NCI-H748 (cell line): ENCODE measurements at regions not wholly inside any gene's neighbourhood (a gene's known extent, or its start where the extent isn't known, plus 50 kb on each side); places are given as distances from the start of the nearest gene placed in this dataset.

Source experiments
- DNase-seq: peaks from one replicate; lab custom pipeline; 2025; ENCODE audit not compliant: unreplicated experiment; lab: John Stamatoyannopoulos, UW

DNA sequence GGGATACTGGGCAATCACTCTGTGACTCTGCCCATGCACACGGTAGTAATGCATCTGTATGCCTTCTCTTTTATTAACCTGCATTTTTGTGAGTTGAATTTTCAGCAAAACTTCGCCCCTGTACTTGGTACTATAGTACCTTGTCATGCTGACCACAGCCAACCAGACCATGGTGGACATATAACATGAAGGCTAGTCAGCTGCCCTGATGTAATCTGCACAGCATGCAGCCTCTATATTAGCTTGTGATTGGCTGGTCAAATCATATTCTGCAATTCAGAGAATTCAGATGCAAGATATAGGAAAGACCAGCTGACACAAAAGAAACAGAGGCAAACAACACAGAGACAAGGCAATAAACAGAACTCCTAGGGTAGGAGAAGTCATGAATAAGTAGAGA, 200.9 kb upstream of the JARID2 start:
- DNase-seq, result no peak

DNA sequence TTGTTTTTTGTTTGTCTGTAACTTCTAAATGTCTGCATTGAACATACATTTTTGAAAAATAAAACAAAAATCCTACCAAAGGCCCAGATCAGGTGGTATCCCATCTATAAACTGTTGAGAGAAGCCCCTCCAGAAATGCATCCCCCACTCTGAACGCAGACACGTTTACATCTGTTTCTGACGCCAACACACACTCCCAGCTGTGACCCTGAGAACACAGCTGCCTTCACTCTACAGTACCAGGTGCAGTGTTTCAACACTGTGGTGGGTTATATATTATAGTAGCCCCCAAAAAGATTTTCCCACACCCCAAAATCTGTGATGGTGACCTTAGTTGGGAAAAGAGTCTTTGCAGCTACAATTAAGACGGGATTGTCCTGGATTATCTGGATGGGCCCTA, 199.1 kb upstream of the JARID2 start:
- no peak for DNase-seq

DNA sequence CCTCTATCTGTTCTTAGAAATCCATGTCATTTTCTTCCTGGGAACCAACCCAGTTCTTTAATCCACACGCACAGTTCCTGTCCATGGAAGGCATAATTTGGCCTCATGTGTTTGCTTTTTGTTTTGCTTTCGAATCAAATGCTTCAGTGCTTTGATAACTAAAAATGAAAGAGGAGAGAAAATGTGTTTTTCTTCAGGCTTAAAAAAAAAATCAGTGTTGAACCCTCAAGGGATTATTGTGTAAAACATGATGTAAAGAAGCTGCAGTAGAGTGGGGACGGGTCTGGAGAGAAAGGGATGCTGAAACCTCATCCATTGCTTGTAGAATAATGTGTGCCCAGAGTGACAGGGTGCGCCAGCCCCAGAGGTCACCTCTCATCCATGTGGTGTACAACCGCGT, 197.5 kb upstream of the JARID2 start:
- no peak for DNase-seq

DNA sequence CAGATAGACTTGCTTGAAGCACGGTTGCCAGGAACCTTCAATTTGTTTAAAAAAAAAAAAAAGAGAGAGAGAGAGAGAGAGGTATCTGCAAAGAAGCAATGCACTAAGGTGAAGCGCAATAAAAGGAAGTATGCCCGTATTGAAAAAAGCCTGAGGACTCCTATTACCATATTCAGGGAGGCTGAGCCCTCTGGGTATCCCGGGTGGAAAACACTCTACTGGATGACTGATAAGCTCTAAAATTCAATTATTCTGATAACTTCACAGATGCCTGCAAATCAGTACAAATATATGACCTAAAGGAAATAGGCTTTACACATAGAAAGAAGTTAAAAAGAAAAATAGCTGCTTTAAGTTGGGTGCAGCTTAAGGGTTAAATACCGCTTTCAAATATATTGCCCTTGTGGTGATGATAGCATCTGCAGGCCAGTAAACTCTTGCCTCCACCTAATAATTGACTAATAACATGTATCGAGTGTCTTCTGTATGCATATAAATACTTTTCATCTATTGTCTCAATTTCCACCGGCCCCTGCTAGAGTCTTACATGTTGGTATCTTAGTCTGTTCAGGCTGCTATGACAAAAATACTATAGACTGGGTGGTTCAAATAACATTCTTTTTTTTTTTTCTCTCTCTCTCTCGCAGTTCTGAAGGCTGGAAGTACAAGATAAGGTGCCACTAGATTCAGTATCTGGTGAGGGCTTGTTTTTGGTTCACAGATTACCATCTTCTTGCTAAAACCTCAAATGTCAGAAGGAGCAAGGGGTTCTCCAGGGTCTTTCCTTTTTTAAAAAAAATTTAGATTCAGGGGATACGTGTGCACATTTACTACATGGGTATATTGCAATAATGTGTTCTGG, 187.4 kb upstream of the JARID2 start:
- DNase-seq, result no peak

DNA sequence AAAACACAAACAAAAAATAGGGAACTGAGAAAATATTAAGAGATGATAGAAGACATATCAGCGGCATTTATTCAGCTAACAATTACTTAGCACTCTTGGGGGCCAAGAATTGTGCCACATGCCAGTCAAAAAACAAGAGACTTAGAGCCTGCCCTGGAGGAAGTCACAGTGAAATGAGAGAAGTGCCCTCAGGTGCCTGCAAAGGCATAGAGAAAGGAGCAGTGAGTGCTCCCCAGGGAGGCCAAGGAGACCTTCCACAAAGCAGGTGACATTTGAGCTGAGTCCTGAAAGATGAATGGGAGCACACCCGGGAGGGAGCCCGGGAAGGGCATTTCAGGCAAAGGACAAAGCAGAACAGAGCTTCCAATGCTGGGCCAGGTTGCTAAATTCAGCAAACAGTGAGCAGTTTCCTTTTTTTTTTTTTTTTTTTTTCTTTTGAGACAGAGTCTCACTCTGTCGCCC, 184.7 kb upstream of the JARID2 start:
- peak; percentile 25 for DNase-seq

DNA sequence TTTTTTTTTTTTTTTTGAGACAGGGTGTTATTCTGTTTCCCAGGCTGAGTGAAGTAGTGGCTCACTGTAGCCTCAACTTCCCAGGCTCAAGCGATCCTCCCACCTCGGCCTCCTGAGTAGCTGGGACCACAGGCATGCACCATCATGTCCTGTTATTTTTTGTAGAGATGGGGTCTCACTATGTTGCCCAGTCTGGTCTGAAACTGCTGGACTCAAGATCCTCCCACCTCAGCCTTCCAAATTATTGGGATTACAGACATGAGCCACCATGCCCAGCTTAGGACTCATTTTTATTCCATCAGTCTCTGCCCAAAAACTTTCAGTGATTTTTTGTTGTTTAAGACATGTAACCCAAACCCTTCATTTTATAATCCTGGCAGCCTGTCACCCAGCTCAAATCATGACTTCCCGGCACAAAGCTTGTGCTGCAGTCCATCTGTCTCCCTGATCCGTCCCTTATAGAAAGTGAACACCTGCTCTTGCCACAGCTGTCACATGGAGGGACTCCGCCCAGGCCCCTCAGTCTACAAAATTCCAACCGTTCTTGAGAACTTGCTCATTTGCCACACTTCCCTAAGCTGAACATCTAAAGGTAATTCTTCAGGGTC, 183.9 kb upstream of the JARID2 start:
- peak; percentile 34 for DNase-seq

DNA sequence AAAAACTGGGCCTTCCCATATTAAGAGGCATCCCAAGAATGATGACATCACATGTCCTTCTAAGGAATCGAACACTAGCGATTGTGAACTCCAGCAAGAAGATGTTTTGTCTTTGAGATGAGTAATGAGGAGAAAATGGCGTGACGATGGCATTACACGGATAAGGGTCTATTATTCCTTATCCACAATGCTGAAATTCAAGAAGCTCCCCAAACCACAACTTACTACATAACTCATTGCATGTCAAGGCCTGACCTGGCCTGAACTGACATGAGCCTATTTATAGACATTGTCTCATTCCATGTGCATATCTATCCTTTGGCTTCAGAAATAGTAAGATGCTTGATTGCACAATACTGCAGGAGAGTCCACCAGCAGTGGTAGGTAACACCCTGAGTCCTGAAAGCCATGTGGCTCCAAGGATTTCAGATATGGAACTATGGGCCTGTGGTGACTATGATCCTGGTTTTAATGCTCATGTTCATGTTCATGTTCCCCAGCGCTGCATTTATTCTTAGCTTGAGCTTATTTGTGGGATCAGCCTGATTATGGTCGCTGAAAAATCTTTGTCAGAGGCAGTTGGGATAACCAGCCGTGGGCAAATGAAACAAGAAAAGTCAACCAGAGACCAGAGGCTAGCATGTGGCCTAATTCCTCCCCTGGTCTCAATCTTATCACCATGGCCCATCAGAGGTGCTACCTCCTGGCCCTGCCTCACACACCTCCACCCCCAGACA, 183.2 kb upstream of the JARID2 start:
- no peak for DNase-seq

DNA sequence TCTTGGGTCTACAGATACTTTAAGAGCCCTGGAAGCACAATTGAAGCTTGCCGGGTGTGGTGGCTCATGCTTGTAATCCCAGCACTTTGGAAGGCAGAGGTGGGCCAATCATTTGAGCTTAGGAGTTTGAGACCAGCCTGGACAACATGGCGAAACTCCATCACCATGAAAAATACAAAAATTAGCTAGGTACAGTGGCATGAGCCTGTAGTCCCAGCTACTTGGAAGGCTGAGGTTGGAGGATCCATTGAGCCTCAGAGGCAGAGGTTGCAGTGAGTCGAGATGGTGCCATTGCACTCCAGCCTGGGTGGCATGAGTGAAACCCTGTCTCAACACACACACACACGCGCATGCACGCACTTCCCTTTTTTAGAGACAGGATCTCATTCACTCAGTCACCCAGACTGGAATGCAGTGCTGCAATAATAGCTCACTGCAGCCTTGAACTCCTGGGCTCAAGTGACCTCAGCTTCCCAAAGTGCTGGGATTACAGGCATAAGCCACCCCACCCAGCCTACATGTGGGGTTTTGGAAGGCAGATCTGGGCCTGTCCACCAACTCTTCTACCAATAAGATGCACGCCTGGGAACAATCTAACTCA, 182.5 kb upstream of the JARID2 start:
- DNase-seq, result no peak

DNA sequence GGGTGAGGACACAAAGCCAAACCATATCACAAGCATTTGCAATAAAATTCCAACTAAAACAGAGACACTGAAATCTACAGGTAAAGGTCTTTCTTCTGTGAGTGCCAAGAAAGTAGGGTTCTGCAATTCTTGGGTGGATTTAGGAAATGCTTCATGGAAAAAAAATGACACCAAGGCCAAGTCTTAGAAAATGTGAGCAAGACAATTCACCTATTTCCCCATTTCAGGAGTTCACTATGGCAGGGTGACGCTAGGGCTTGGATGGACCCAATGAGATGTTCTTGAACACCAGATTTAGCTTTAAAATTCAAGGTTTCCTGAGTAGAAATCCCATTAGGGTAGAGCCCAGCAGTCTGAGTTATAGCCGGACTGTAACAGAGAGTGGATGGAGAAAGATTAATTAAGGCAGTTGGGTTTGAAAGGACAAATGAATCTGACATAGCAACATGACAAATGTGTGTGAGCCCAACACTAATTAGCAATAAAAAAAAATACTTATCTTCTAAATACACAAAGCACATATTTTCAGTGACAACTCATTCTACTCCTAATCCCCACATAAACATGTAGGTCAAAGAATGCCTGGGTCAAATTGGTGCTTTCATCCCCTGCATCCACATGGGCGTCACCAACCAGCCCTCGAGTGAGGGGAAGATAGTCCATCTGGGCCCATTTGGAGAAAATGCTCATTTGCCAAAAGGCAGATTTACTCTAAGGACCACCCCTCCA, 180.4 kb upstream of the JARID2 start:
- DNase-seq, result no peak

DNA sequence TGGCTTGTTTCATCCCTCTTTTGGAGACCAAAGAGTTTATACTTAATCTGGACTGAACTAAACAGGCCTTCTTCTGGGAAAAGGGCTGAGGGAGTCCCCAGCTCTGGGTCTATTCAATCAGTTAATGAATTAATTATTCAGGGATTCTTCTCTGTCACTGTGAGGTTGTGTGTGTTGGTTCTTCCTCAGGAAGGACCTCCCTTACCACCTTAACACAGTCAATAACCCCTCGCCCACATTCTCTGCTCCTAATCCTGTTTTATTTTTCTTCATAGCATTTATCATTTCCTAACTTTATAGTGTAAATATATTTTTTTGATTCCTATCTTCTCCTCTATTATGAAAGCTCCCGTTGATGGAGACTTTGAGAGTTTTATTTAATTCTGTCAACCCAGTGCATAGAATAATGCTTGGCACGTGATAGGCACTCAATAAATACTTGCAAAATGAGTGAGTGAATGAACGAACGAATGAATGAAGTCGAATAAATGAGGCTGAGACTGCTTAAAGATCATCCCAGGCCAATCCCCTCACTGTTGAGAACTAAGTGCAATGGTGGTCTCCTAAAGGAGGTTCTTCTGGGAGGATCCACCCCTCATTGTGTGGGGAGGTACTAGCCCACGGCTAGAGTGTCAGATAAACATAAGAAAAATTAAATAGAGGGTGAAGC, 179.6 kb upstream of the JARID2 start:
- DNase-seq, result no peak

DNA sequence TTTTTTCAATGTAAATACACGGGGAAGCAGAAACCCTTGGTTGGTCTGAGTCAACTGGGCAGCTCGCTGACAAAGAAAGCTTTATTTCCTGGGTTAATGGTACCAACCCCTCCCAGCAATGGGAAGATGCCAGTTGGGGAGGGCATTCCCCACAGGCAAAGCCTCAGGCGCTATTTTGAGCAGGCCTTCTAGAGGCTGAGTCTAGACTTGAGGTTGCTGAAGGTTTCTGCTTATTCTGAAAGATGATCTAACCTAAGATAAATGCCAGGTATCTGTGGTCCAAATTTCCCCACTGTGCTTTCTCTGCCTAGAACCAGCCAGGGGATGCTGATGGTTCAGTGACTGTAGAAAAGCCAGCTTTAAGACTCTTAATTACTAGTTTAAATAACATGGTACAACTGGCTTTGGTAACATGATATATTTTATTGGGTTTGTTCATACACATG, 172.5 kb upstream of the JARID2 start:
- DNase-seq, result no peak

DNA sequence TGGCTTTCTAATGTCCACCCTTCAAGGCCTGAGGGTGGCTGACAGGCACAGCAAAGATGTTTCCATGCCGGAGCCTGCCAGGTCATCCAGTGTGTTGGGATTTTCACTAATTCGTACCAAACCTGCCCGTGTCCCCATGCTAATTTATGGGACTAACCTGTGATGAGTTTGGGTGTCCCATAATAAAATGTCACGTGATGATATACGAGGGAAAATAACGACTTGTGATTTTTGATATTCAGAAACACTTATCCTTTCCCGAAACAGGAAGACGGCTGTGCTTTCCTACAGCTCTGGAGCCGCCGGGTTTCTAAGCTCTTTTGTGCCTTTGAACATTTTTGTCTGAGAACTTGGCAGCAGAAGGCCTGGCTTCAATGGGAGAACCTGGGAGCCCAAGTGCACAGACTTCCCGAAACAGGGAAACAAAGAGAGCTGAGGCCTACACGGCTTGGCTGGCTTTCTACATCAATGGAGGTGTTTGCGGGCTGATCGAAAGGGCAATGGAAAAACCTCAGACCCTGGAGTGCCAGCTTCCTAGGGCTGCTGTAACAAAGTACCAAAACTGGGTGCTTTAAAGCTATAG, 171.9 kb upstream of the JARID2 start:
- no peak for DNase-seq

DNA sequence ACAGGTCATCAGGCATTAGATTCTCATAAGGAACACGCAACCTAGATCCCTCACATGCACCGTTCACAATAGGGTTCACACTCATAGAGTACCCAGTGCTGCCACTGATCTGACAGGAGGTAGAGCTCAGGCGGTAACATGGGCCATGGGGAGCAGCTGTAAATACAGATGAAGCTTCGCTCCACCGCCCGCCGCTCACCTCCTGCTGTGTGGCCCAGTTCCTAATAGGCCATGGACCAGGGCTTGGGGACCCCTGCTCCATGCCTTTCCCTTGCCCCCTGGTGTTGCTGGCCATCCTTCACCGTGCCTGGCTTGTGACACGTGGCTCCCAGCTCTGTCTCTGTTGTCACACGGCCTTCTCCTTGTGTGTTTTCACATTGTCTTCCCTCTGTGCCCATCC, 171.1 kb upstream of the JARID2 start:
- DNase-seq, result no peak

DNA sequence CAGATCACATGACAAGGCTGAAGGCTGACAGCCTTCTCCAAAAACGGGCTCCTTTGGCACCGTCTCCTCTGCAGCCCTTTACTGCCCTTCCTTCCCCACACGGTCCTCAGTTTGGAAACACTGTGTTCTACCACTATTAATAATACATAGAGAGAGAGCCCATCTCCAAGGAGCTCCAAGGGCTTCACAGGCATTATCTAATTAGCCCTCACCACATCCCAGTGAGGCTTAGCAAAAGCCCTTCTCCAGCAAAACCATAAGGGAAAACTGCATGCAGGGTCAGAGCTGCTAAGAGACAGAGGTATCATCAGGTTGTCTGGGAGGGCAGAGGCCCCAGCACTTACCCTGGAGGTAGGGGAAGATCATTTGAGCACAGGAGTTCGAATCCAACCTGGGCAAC, 169.3 kb upstream of the JARID2 start:
- DNase-seq, result no peak

DNA sequence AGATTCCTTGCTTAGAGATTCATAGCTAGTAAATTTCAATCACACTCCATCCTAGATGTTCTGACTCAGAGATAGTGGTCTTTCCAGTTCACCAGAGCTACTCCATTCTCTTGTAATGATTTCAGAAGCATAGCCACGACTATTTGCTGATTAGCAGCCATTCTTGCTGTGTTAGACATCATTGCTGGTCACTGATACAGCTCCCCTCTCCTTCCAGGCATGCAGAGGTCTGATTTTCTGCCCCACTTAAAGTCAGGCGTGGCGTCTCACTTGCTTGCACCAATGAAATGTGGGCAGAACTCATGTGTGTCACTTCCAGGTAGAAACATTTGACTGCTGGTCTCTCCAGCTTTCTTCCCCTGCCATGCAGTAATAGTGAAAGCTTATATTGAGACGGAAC, 168.9 kb upstream of the JARID2 start:
- DNase-seq, result no peak

DNA sequence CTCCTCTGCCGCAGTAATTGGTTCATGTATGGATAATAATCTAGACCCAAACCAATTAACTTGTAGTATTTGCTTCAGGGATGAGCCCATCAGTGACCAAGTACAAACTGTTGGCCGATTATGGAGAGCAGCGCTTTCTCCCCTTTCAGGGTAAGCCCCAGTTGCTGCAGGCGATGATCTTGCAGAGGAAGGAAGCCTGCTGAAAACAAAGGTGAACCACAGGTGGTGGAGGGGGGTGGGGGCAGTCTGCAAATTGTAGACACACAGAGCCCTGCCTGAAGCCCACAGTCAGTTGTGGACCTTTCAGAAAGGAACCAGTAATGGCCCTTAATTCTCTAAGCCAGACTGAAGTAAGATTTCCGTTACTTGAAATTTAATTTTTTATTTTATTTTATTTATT, 167.9 kb upstream of the JARID2 start:
- DNase-seq, result peak; percentile 88

DNA sequence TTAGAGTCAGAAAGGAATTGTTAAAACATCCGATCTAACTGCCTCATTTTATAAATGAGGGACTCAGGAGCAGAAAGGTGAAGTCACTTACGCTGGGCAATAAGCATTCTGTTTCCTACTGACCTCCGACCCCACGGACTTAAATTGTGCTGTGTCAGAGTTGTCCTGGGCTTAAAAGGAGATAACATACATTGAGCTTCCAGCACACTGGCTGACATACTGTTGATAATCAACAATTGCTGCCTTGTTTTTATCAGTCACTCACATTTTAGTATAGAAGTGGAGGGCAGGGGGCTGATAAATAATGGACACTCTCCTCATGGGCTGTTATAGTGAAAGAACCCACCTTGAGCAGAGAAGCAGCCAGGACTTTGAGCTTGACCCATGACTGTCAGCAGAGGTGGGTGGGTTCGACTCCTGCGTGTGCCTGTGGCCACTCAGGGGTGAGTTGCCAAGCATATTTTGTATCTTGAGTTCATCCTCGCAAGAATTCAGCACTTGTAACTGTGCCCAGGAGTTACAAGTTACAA, 166.5 kb upstream of the JARID2 start:
- DNase-seq, result no peak

DNA sequence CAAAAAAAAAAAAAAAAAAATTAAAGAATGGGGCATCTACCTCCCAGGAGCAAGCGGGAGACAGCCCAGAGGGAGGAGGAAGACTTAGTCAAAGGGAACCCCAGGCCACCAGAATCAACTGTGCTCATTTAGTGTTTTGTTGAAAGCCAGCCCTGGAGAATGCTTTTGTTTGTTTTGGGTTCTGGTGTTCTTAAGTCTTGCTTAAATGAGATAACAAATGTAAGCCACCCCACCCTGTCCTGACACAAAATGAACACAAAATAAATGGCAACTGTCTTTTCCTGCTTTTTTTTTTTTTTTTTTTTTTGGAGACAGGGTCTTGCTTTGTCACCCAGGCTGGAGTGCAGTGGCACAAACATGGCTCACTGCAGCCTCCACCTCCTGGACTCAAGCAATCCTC, 165.0 kb upstream of the JARID2 start:
- no peak for DNase-seq

DNA sequence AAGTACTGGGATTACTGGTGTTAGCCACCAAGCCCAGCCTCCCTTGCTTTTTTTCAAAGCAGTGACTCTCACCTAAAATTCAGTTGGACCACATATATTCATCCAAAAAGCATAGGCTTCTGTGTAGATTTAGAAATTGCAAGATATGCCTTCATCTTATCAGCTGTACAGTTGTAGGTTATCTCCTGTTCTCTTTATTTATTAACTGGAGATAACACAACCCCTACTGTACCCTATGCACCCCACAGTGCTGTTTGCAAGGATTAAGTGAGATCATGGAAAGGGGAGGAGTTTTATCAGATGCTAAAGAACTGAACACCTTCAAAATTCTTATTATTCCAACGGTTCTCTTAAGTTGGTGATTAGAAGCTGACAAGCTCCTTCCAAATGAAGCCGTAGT, 164.4 kb upstream of the JARID2 start:
- no peak for DNase-seq

DNA sequence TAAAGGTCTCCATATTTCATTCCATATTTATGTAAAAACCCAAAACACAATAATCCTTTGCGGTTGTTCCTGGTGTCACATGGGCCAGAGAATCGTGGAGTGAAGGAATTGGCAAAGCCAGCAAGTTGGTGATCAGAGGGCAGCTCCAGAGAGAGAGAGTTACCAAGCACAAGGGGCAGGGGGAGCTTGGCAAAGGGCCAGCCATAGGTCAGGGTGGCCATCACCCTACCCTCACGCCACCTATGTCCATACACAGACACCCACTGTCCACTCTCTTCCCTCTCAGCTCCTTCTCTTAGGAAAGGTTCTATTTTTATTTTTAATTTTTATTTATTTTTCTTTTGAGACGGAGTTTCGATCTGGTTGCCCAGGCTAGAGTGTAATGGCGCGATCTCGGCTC, 163.2 kb upstream of the JARID2 start:
- DNase-seq, result no peak
